ENCODE measurements at regions not wholly inside any gene's neighbourhood (a gene's known extent, or its start where the extent isn't known, plus 50 kb on each side); places are given as distances from the start of the nearest gene placed in this dataset.

DNA sequence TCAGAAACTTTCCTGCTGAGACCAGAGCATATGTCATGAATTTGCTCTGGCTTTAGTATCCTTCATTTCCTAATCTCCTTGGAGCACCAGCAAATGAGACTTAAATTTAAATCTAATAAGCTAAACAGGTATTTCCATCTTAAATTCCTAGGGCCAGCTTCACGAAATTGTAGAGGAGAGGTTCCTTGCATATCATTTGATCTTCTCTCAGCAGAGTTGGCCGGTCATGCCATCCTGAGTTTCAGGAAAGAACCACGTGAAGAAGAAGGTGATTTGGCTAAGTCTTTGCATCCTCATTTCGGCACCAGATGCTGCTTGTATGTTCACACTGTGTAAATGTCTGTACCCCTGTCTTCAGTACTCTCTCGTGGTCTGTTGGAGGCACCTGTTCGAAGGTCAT, 370.4 kb upstream of the NBEA start:
- Histone ChIP-seq H3K4me3 (ENCODE audit: low read depth in 1 of 2, low read length in 2 of 2) (no peak overlapping the region), H3K4me2 (ENCODE audit: insufficient read depth, low read length) (no peak overlapping the region), H4K20me1 (ENCODE audit: insufficient read depth, low read length) (no peaks in the 10 kb centered on the region), H3K79me2 (ENCODE audit: insufficient read depth, low read length) (no peaks in the 10 kb centered on the region), H3K27ac (ENCODE audit: low read length) (no peak overlapping the region), H3K27me3 (ENCODE audit: insufficient read depth, low read length, poor library complexity) (no peaks in the 10 kb centered on the region), H3K9ac (ENCODE audit: low read depth, low read length) (no peak overlapping the region), H3K4me1 (ENCODE audit: insufficient read depth, low read length) (no peaks in the 10 kb centered on the region), H2AFZ (ENCODE audit: low read depth, low read length) (no peak overlapping the region), H3K9me3 (ENCODE audit: insufficient read depth, low read length, severe bottlenecking) (no peaks in the 10 kb centered on the region), H3K36me3 (ENCODE audit: insufficient read depth, low read length) (no peaks in the 10 kb centered on the region)
- no peak for TF ChIP-seq EZH2 (IDR thresholded peaks at IDR 0.05; ENCODE audit: borderline replicate concordance, low read depth, low read length, severe bottlenecking)
- TF ChIP-seq, protein P1, sequence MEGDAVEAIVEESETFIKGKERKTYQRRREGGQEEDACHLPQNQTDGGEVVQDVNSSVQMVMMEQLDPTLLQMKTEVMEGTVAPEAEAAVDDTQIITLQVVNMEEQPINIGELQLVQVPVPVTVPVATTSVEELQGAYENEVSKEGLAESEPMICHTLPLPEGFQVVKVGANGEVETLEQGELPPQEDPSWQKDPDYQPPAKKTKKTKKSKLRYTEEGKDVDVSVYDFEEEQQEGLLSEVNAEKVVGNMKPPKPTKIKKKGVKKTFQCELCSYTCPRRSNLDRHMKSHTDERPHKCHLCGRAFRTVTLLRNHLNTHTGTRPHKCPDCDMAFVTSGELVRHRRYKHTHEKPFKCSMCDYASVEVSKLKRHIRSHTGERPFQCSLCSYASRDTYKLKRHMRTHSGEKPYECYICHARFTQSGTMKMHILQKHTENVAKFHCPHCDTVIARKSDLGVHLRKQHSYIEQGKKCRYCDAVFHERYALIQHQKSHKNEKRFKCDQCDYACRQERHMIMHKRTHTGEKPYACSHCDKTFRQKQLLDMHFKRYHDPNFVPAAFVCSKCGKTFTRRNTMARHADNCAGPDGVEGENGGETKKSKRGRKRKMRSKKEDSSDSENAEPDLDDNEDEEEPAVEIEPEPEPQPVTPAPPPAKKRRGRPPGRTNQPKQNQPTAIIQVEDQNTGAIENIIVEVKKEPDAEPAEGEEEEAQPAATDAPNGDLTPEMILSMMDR (IDR thresholded peaks at IDR 0.05; ENCODE audit: borderline replicate concordance, extremely low read depth, low read length, poor library complexity, severe bottlenecking) = no peak
- DNase-seq = no peak
- no peak for ATAC-seq (ENCODE audit: insufficient read depth, low read depth)

DNA sequence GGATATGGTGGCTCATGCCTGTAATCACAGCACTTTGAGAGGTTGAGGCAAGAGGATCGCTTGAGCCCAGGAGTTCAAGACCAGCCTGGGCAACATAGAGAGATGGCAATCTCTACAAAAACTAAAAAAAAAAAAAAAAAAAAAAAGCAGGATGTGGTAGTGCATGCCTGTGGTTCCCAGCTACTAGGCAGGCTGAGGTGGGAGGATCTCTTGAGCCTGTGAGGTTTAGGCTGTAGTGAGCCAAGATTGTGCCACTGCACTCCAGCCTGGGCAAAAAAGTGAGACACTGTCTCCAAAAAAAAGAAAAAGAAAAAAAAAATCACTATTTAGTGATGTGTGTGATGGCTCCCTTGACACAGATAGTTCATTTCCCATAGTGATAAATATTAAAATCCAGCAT, 365.0 kb upstream of the NBEA start:
- Histone ChIP-seq H3K27ac (ENCODE audit: low read length) (no peak overlapping the region), H3K27me3 (ENCODE audit: insufficient read depth, low read length, poor library complexity) (no peaks in the 10 kb centered on the region), H3K79me2 (ENCODE audit: insufficient read depth, low read length) (no peaks in the 10 kb centered on the region), H3K9ac (ENCODE audit: low read depth, low read length) (no peak overlapping the region), H3K4me1 (ENCODE audit: insufficient read depth, low read length) (peaks cover 4% of the 10 kb centered on the region; the same call in 1 of the 2 replicates), H4K20me1 (ENCODE audit: insufficient read depth, low read length) (no peaks in the 10 kb centered on the region), H3K4me2 (ENCODE audit: insufficient read depth, low read length) (no peak overlapping the region), H2AFZ (ENCODE audit: low read depth, low read length) (no peak overlapping the region), H3K4me3 (ENCODE audit: low read depth in 1 of 2, low read length in 2 of 2) (no peak overlapping the region), H3K36me3 (ENCODE audit: insufficient read depth, low read length) (no peaks in the 10 kb centered on the region), H3K9me3 (ENCODE audit: insufficient read depth, low read length, severe bottlenecking) (no peaks in the 10 kb centered on the region)
- TF ChIP-seq EZH2 (IDR thresholded peaks at IDR 0.05; ENCODE audit: borderline replicate concordance, low read depth, low read length, severe bottlenecking) = no peak
- TF ChIP-seq, protein P1 (IDR thresholded peaks at IDR 0.05; ENCODE audit: borderline replicate concordance, extremely low read depth, low read length, poor library complexity, severe bottlenecking) = no peak
- DNase-seq (peak; percentile 51), ATAC-seq (ENCODE audit: insufficient read depth, low read depth) (peak; percentile 91)

DNA sequence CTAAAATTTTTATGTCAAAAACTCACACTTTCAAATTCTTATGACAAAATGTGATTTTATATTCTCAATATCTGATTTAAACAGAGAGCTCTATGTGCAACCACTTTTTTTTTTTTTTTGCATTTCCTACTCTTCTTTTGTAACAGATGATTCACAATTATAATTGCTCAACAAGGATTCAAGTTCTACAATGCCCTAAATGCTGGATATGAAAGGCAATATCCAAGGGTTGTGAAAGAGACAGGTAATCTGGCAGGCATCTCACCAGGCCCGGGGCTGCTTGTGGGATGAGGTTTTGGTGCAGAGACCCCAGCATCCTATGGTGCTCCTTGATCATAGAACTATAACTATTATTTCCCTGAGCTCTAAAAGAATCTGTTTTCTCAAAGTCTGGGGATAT, 363.6 kb upstream of the NBEA start:
- ATAC-seq (ENCODE audit: insufficient read depth, low read depth) (no peak), DNase-seq (no peak)
- no peaks in the 10 kb centered on the region for H3K27me3 ChIP-seq (ENCODE audit: insufficient read depth, low read length, poor library complexity)
- no peak overlapping the region for H2AFZ ChIP-seq (ENCODE audit: low read depth, low read length)
- no peaks in the 10 kb centered on the region for H3K79me2 ChIP-seq (ENCODE audit: insufficient read depth, low read length)
- H3K9ac ChIP-seq (ENCODE audit: low read depth, low read length) = no peak overlapping the region
- no peak for TF ChIP-seq EZH2 (IDR thresholded peaks at IDR 0.05; ENCODE audit: borderline replicate concordance, low read depth, low read length, severe bottlenecking)
- TF ChIP-seq, protein P1 (IDR thresholded peaks at IDR 0.05; ENCODE audit: borderline replicate concordance, extremely low read depth, low read length, poor library complexity, severe bottlenecking) = no peak
- no peaks in the 10 kb centered on the region for H3K9me3 ChIP-seq (ENCODE audit: insufficient read depth, low read length, severe bottlenecking)
- H3K4me3 ChIP-seq (ENCODE audit: low read depth in 1 of 2, low read length in 2 of 2) = no peak overlapping the region
- no peak overlapping the region for H3K4me2 ChIP-seq (ENCODE audit: insufficient read depth, low read length)
- H3K27ac ChIP-seq (ENCODE audit: low read length) = no peak overlapping the region
- H4K20me1 ChIP-seq (ENCODE audit: insufficient read depth, low read length) = no peaks in the 10 kb centered on the region
- peaks cover 4% of the 10 kb centered on the region; the same call in 1 of the 2 replicates for H3K4me1 ChIP-seq (ENCODE audit: insufficient read depth, low read length)
- no peaks in the 10 kb centered on the region for H3K36me3 ChIP-seq (ENCODE audit: insufficient read depth, low read length)

DNA sequence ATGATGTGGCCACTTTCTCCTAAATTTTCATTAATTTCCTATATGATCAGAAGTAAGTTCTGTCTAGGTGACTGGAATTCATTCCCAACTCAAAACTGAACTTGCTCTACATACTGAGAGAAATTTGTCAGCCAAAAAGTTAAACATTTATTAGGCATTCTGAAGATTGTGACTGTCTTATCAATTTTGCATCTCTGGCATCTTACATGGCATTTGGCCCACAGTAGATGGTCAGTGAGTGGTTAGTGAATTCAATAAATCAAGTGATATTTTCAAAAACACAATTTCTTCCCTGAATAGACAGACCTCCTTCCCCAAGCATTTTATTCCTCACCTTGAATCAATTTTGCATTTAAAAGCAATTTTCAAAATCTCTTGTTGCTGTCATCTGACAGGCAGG, 363.2 kb upstream of the NBEA start:
- Histone ChIP-seq H3K79me2 (ENCODE audit: insufficient read depth, low read length) (no peaks in the 10 kb centered on the region), H3K36me3 (ENCODE audit: insufficient read depth, low read length) (no peaks in the 10 kb centered on the region), H3K4me3 (ENCODE audit: low read depth in 1 of 2, low read length in 2 of 2) (no peak overlapping the region), H3K4me2 (ENCODE audit: insufficient read depth, low read length) (no peak overlapping the region), H3K4me1 (ENCODE audit: insufficient read depth, low read length) (peaks cover 4% of the 10 kb centered on the region; the same call in 1 of the 2 replicates), H3K27me3 (ENCODE audit: insufficient read depth, low read length, poor library complexity) (no peaks in the 10 kb centered on the region), H2AFZ (ENCODE audit: low read depth, low read length) (no peak overlapping the region), H4K20me1 (ENCODE audit: insufficient read depth, low read length) (no peaks in the 10 kb centered on the region), H3K9me3 (ENCODE audit: insufficient read depth, low read length, severe bottlenecking) (no peaks in the 10 kb centered on the region), H3K9ac (ENCODE audit: low read depth, low read length) (no peak overlapping the region), H3K27ac (ENCODE audit: low read length) (no peak overlapping the region)
- TF ChIP-seq, protein P1 (IDR thresholded peaks at IDR 0.05; ENCODE audit: borderline replicate concordance, extremely low read depth, low read length, poor library complexity, severe bottlenecking) = no peak
- TF ChIP-seq EZH2 (IDR thresholded peaks at IDR 0.05; ENCODE audit: borderline replicate concordance, low read depth, low read length, severe bottlenecking) = no peak
- ATAC-seq (ENCODE audit: insufficient read depth, low read depth) = no peak
- no peak for DNase-seq

Data from DND-41 (cell line).